GM21576 (cell line): ENCODE measurements at regions not wholly inside any gene's neighbourhood (a gene's known extent, or its start where the extent isn't known, plus 50 kb on each side); places are given as distances from the start of the nearest gene placed in this dataset.

ENCODE experiments used
- ATAC-seq: cut with Tn5 transposase; IDR thresholded peaks from one replicate; pipeline ENCODE4 v1.9.1; 2021; ENCODE audit warnings: mild to moderate bottlenecking, moderate library complexity; ENCODE audit not compliant: unreplicated experiment

DNA sequence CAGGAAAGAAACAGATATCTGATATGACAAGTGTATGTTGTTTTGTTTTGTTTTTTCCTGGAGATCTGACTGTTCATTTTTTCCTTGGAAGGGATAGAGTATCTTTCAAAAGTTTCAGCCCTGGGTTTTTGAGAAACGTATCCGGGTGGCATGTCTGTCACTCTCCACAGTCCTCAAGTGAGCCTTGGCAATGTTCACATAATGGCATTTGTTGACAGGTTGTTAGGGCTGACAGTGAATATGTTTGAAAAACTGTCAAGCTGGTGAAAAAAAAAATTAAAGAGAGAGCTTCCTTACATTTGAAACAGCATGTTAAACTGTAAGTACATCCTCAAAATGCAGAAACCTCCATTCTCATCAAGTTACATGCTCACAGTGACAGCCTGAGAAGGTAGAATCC, 113.0 kb upstream of the DYNLRB2 start:
- ATAC-seq, result no peak

GRCh38 chr16:80418517-80419355, 122.1 kb upstream of the DYNLRB2 start:
- ATAC-seq, result no peak

DNA sequence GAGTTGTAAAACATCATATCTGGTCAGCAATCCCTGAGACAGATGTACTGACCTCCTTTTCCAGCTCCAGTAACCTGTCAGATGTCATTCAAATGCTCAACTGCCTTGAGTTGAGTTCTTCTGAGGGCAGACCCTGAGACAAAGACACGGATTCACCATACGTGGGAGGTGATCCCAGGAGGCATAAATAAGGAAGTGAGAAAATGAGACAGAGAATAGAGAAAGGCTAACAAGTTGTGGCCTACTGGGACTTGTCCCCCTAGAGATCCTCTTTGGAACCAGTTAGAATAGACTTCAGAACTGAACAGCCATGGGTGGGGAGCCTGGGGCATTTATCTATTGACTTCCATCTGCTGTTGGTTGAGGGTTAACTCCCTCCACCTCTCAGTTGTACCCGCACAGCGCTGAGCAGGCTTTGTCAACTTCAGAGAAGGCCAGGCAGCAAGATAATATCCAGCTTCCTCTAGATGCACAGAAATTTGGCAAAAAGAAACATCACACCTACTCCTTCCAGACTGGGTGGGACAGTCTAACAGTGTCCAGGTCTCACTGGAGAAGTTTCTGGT, 123.0 kb upstream of the DYNLRB2 start:
- no peak for ATAC-seq

DNA sequence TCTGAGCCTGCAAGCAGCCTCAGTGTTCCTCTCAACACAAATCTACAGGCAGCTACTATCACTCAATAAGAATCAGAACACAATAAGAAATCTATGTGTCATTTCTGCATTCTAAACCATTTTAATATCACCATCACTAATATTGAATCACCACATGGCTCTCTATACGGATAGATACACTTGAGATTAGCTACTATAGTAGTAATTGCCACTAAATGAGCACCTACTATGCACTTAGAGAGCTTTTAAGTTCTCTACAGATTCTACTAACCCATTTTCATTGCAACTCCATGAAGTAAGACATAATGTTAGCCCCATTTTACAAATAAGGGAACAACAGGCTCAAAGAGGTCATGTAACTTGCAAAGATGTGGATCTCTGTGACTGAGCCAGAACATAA, 132.8 kb upstream of the DYNLRB2 start:
- ATAC-seq, result no peak

DNA sequence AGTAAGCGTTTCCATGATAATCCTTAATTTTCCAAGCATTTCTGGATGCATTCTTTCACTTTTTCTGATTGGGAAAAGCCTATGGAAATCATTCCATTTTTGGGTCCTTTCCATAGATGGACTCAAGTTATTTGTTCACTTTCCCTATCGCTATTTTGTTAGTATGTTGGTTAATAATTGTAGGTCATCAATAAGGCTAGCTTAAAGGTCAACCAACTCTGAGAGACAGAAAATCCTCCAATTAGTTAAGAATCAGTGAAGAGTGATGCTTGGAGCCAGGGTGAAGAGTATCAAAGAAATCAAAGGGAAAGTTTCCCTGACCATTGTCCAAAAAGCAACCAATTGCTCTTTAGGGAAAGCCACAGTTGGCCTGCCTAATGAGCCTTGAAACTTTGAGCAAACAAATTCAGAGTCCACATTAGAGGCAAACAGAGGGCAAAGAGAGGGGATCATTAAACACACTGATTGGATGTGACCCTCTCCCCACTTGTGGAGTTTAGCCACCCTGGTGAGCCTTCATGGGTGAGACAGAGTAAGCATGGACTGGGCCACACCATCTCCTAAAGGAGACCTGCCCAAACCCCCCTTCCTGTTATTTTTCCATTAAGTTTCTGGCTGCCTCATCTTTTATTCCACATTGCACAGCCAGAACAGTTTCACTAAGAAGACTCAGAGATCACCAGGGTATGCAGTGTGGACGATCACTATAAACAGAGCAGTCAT, 133.4 kb upstream of the DYNLRB2 start:
- no peak for ATAC-seq

DNA sequence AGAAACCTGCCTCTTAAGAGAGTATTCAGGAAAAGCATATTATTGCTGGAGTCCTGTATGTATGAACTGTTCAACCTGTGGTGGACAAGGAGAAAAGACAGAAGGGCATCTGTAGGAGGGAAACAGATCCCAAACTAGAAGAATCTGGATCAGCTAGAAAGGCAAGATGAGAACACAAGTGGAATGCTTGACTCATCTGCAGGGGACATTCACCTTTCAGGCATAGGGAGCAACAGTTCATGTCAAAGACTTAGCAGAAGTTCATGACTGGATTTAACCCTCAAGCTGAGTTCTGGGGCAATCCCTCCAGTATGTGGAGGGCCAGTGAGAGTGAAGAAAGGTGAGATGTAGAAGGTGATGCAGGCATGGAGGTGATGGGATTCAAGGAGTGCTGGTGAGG, 135.9 kb upstream of the DYNLRB2 start:
- no peak for ATAC-seq

- no peak for ATAC-seq
Measured at GRCh38 chr16:80403894-80404293, 136.9 kb upstream of the DYNLRB2 start.

GRCh38 chr16:80390871-80391489, 149.8 kb upstream of the DYNLRB2 start:
- no peak for ATAC-seq

DNA sequence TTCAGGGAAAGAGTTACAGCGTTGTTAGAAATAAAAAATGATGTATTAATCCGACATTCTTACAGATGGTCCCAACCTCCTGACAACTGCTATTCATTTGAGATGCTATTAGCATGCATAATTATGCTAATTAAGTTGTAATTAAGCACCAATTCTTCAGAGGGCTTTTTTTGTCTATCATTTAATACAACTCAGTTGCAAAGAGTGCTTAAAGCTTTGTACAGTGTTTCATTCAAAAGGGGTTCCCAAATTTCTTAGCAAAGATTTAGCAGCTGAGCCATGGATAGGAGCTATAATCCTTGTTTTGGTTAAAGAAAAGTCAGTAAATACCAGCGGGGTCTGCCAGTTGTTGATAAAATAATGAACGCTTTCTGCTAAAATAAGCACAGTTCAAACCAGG, 150.7 kb upstream of the DYNLRB2 start:
- ATAC-seq, result no peak

- no peak for ATAC-seq
Measured at GRCh38 chr16:80389338-80389737, 151.5 kb upstream of the DYNLRB2 start.

GRCh38 chr16:80387318-80387921, 153.4 kb upstream of the DYNLRB2 start:
- ATAC-seq, result no peak

DNA sequence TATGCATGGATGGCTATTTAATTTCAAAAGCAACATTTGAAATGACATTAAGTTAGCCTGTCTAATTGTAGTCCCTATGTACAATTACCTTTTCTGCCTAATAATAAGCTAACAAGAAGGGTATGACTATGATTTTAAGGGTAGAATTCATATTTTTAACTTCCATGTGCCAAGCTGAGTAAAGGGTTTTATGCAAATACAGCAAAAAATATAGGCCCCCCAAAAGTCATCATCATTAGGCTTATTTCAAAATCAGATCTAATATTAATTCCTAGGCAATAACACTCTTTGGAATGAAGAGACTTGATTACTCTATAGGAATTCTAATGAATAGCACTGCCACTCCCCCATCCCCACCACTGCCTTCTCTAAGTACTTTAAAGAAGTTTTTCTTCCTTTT, 155.9 kb upstream of the DYNLRB2 start:
- no peak for ATAC-seq

DNA sequence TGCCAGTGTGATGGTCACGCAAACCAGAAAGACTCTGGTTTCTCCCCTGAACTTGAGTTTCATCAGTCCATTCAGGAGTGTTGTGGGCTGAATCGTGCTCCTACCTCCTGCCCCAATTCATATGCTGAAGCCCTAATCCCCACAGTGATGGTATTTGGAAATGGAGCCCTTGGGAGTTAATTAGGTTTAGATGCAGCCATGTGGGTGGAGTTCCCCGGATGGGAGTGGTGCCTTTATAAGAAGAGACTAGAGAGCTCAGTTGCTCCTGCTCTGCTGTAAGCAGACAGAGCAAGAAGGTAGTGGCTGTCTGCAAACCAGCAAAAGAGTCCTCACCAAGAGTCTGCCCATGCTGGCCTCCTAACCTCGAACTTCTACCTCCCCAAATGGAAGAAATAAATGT, 160.3 kb upstream of the DYNLRB2 start:
- no peak for ATAC-seq

DNA sequence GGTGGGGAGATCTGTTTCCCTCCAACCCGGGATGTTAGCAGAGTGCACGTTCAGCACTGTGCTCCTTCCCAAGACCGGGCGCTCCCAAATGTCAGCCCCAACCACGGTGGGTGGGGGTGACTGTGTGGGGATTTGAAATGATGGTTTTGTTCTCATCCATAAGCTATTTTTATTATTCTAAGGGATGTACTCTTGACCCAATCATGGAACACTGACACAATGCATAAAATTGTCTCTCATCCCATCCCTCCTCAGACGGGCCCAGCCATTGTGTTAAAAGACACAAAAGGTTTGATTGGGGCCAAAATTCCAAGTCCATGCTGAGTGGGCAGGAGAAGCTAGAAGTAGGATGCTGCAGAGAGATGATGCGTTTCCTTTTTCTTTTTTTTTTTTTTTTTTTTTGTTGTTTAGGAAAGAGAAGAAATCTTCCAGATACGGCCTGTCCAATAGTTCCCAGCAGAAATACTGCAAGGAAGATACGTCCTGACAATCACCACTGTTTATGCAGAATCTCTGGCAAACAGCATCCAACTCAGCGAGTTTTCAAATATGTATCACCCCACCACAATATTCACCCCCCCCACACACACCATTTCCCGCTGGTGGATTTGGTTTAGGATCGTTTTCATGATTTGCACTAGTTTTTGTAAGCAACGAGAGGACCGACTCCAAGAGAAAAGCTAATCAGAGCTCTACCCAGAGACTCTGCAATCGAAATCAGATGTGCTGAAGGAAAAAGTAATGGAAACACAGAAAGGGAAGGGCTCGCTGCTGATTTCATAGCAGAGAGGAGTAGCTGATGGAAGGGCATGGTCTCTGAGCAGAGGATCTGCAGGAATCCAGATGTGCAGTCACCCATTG, 163.5 kb upstream of the DYNLRB2 start:
- ATAC-seq, result no peak

- ATAC-seq, result no peak
Measured at GRCh38 chr16:80375973-80376372, 164.8 kb upstream of the DYNLRB2 start.

GRCh38 chr16:80375513-80375912, 165.3 kb upstream of the DYNLRB2 start:
- ATAC-seq, result no peak

GRCh38 chr16:80372341-80372740, 168.5 kb upstream of the DYNLRB2 start:
- no peak for ATAC-seq

DNA sequence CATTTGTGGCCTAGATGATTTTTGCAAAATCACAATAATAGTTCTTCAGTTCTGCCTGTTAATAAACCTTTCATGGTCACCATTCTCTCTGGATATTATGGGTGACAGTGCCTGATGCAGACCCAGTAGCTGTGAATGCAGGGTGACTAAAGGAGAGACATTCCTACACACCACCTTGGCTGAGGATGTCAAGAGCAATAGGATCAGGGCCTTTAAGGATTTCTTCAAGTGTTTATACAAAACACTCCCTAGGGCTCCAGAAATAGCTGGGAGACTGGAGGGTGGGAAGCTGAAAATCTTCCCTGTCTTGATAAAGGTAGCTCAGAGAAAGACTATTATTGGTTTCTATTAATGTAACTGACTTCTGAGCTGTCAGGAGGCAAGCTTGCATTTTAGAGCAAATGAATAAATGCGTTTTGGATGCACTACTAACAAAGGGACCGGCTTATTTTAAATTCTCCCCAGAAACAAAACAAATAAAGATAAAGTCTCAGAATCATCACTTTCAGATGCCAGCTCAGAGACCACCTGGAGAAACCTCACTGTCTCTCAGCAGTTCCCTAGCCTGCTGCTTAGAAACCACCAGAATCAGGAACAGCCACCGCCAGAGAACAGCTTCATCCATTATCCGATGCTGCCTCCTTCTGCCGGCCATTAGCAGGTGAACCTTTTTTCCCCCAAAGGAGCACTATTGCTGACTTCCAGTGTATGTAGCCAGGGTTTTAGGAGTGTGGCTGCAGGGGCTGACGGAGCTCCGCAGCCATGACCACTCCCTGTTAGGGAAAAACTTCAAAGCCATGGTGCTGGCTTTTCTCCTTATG, 171.4 kb upstream of the DYNLRB2 start:
- no peak for ATAC-seq

DNA sequence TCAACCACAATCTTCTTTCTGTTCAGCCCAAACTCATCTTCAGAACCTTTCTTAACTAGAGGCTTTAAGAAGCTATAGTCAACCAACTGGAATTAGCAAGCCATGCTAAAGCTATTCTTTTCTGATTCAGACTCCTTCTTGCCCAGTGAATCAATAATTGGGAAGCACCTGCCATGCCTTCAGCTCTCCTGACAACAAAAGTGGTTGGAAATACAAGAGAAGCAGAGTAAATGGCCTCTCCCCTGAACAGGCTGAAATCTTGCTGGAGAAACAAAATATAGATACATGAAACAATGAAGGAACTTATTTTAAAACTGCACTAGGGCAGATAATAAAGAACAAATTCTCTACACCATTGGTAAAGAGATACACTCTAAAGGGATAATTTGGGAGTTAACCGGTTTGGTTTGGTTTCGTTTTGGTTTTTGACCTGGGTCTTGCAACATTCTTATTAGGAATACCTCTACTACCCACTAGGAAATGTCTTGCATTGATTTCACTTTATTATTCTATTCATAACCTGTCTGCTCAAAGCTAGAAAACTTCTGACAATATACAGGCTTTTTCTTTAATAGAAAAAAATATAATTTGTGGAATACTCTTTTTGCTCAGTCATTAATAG, 173.6 kb upstream of the DYNLRB2 start:
- ATAC-seq, result no peak
